ENCODE measurements at regions not wholly inside any gene's neighbourhood (a gene's known extent, or its start where the extent isn't known, plus 50 kb on each side); places are given as distances from the start of the nearest gene placed in this dataset.

DNA sequence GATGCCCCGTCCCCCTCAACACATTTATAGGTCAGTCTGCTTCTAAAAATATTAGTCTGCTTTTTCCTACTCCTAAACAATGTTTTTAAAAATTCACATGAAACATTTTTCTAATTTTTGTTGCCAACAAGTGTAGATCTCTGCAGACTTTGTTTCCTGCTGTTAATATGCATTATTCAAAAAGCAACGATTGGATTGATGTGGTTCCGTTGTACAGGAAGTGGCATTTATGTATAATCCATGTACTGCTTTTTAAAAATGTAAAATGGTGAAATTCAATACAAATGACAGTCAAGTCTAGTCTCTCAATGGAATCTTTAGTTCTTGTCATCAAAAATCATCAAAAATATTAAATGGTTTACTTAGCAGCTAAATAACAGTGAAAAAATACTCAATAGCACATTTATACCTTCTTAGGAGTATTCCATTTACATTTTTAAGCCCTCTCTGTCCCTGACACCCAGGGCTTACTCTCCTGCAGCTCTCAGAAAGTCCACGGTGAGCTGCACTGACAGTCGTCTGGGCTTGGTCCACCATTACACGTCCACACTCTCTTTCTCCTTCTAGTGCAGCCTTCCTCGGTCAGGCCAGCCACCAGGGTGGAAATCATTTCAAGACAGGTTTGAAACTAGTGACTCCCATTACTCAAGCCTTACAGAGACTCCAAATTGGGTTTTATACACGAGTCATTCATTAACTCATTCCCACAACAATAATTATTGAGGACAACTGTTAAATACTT, 211.5 kb downstream of the TMEM200A start:
- no peaks in the 10 kb centered on the region for H3K36me3 ChIP-seq (ENCODE audit: control insufficient read depth, insufficient read depth, low read length)
- WGBS, 2 experiments = 90% methylated on average over 7 to 8 of the region's 8 CpGs
- no peak overlapping the region for H3K27ac ChIP-seq (ENCODE audit: insufficient read depth, low read depth, low read length, poor library complexity, severe bottlenecking)
- no peaks in the 10 kb centered on the region for H3K27me3 ChIP-seq (ENCODE audit: control insufficient read depth, insufficient read depth, low read length, poor library complexity, severe bottlenecking)
- no peak overlapping the region for H3K4me3 ChIP-seq (ENCODE audit: insufficient read depth, low read depth, low read length)
- no peaks in the 10 kb centered on the region for H3K9me3 ChIP-seq (ENCODE audit: control insufficient read depth, low read length)
- no peaks in the 10 kb centered on the region for H3K4me1 ChIP-seq (ENCODE audit: control insufficient read depth, insufficient read depth, low read length)

GRCh38 chr6:130578713-130579112, 212.9 kb downstream of the TMEM200A start:
- WGBS, 2 experiments = 90 to 100% methylated on average over 1 to 3 of the region's 3 CpGs
- no peak overlapping the region for H3K4me3 ChIP-seq (ENCODE audit: insufficient read depth, low read depth, low read length)
- H3K4me1 ChIP-seq (ENCODE audit: control insufficient read depth, insufficient read depth, low read length) = no peaks in the 10 kb centered on the region
- no peak overlapping the region for H3K27ac ChIP-seq (ENCODE audit: insufficient read depth, low read depth, low read length, poor library complexity, severe bottlenecking)
- H3K36me3 ChIP-seq (ENCODE audit: control insufficient read depth, insufficient read depth, low read length) = no peaks in the 10 kb centered on the region
- no peaks in the 10 kb centered on the region for H3K27me3 ChIP-seq (ENCODE audit: control insufficient read depth, insufficient read depth, low read length, poor library complexity, severe bottlenecking)
- H3K9me3 ChIP-seq (ENCODE audit: control insufficient read depth, low read length) = no peaks in the 10 kb centered on the region

GRCh38 chr6:130583268-130583667, 217.5 kb downstream of the TMEM200A start:
- H3K4me3 ChIP-seq (ENCODE audit: insufficient read depth, low read depth, low read length) = no peak overlapping the region
- no peak overlapping the region for H3K27ac ChIP-seq (ENCODE audit: insufficient read depth, low read depth, low read length, poor library complexity, severe bottlenecking)
- H3K9me3 ChIP-seq (ENCODE audit: control insufficient read depth, low read length) = no peaks in the 10 kb centered on the region
- WGBS, 2 experiments = 91% methylated on average over 11 of the region's 11 CpGs
- H3K27me3 ChIP-seq (ENCODE audit: control insufficient read depth, insufficient read depth, low read length, poor library complexity, severe bottlenecking) = no peaks in the 10 kb centered on the region
- H3K4me1 ChIP-seq (ENCODE audit: control insufficient read depth, insufficient read depth, low read length) = no peaks in the 10 kb centered on the region
- H3K36me3 ChIP-seq (ENCODE audit: control insufficient read depth, insufficient read depth, low read length) = no peaks in the 10 kb centered on the region

- H3K27ac ChIP-seq (ENCODE audit: insufficient read depth, low read depth, low read length, poor library complexity, severe bottlenecking) = no peak overlapping the region
- H3K36me3 ChIP-seq (ENCODE audit: control insufficient read depth, insufficient read depth, low read length) = no peaks in the 10 kb centered on the region
- no peaks in the 10 kb centered on the region for H3K9me3 ChIP-seq (ENCODE audit: control insufficient read depth, low read length)
- no peaks in the 10 kb centered on the region for H3K4me1 ChIP-seq (ENCODE audit: control insufficient read depth, insufficient read depth, low read length)
- no peaks in the 10 kb centered on the region for H3K27me3 ChIP-seq (ENCODE audit: control insufficient read depth, insufficient read depth, low read length, poor library complexity, severe bottlenecking)
- WGBS, 2 experiments = 94% methylated on average over 5 of the region's 5 CpGs
- no peak overlapping the region for H3K4me3 ChIP-seq (ENCODE audit: insufficient read depth, low read depth, low read length)
Observed at GRCh38 chr6:130585587-130585986, 219.8 kb downstream of the TMEM200A start.

DNA sequence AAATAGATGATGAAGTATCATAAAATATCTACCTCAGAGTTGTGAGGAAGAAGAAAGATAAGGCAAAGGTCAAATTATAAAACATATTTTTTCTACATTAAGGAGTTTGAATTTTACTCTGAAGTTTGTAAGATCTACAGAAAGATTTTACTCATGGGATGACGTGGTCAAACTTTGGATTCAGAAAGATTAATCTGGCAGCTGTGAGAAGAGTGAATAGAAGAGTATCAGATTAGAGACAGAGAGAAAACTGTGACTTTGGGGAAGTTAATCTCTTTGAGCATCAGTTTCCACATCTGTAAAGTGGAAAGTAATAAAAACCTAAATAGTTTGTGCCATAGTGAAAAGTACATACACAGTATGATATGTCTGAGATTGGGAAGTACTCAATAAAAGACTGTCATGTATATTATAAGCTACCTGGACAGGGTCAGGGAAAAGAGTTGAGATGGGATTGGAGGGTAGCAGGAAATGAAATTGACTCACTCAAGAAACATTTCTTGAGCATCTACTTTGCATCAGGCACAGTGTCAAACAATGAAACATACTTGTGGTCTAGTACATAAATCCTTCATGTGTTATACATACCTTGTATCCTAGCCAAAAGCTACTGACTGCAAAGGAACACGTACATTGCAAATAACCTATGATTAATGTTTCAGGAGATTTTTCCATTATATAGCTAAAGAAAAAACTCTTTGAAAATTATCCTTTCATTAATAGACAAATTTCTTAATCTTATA, 222.1 kb downstream of the TMEM200A start:
- WGBS, 2 experiments = 95 to 96% methylated on average over 1 to 2 of the region's 2 CpGs
- no peaks in the 10 kb centered on the region for H3K36me3 ChIP-seq (ENCODE audit: control insufficient read depth, insufficient read depth, low read length)
- H3K4me1 ChIP-seq (ENCODE audit: control insufficient read depth, insufficient read depth, low read length) = no peaks in the 10 kb centered on the region
- H3K4me3 ChIP-seq (ENCODE audit: insufficient read depth, low read depth, low read length) = no peak overlapping the region
- H3K27me3 ChIP-seq (ENCODE audit: control insufficient read depth, insufficient read depth, low read length, poor library complexity, severe bottlenecking) = no peaks in the 10 kb centered on the region
- no peaks in the 10 kb centered on the region for H3K9me3 ChIP-seq (ENCODE audit: control insufficient read depth, low read length)
- H3K27ac ChIP-seq (ENCODE audit: insufficient read depth, low read depth, low read length, poor library complexity, severe bottlenecking) = no peak overlapping the region

- WGBS, 2 experiments = no CpG with 5 or more reads among the region's 1 CpG
- H3K9me3 ChIP-seq (ENCODE audit: control insufficient read depth, low read length) = no peaks in the 10 kb centered on the region
- no peak overlapping the region for H3K27ac ChIP-seq (ENCODE audit: insufficient read depth, low read depth, low read length, poor library complexity, severe bottlenecking)
- no peaks in the 10 kb centered on the region for H3K4me1 ChIP-seq (ENCODE audit: control insufficient read depth, insufficient read depth, low read length)
- no peak overlapping the region for H3K4me3 ChIP-seq (ENCODE audit: insufficient read depth, low read depth, low read length)
- no peaks in the 10 kb centered on the region for H3K36me3 ChIP-seq (ENCODE audit: control insufficient read depth, insufficient read depth, low read length)
- H3K27me3 ChIP-seq (ENCODE audit: control insufficient read depth, insufficient read depth, low read length, poor library complexity, severe bottlenecking) = no peaks in the 10 kb centered on the region
Observed at GRCh38 chr6:130593200-130593599, 227.4 kb downstream of the TMEM200A start.

- no peak overlapping the region for H3K4me3 ChIP-seq (ENCODE audit: insufficient read depth, low read depth, low read length)
- H3K36me3 ChIP-seq (ENCODE audit: control insufficient read depth, insufficient read depth, low read length) = no peaks in the 10 kb centered on the region
- no peaks in the 10 kb centered on the region for H3K9me3 ChIP-seq (ENCODE audit: control insufficient read depth, low read length)
- WGBS, 2 experiments = 88 to 94% methylated on average over 2 to 3 of the region's 3 CpGs
- no peak overlapping the region for H3K27ac ChIP-seq (ENCODE audit: insufficient read depth, low read depth, low read length, poor library complexity, severe bottlenecking)
- no peaks in the 10 kb centered on the region for H3K4me1 ChIP-seq (ENCODE audit: control insufficient read depth, insufficient read depth, low read length)
- H3K27me3 ChIP-seq (ENCODE audit: control insufficient read depth, insufficient read depth, low read length, poor library complexity, severe bottlenecking) = no peaks in the 10 kb centered on the region
Observed at GRCh38 chr6:130593948-130594347, 228.1 kb downstream of the TMEM200A start.

DNA sequence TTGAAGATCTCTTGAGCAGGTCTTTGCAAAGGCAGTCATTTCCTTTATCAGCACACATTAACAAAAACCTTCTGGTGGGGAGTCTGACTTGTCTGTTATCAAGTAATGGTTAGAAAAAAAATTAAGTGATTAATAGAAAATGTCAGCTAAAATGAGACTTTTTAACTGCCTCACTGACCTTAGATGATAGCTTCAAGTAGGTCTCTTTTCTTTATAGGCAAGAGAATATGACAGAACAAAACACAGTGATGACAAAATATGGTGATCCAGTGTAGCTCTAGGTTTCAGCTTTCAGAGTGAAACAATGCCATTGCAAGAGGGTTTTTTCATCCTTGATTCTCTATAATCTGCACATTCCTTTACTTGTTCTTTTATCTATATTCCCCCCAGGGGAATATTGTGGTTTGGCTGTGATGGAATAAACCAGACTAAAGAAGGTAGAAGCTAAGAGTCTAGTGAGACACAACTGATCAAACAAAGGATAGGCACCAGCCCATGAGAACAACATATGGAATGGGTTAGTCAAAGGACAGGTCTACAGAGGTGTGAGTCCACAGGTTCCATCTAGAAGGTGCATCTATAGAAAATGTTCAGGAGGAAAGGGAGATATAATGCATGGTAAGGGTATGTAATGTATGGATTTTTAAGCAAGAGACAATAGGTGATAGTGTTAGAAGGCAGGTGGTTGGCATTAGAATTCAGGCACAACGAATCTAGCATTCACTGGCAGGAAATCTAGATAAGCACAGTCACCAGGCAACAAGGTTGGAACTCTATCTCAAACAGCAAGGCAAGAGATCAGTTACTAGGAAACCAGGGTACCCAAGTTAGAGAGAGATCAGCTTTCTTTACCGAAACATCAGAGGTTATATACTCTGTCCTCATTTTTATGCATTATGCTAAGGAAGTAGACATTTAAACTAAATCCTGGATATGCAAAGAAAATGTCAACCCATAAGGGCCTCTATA, 228.9 kb upstream of the SMLR1 start:
- H3K4me3 ChIP-seq (ENCODE audit: insufficient read depth, low read depth, low read length) = no peak overlapping the region
- no peak overlapping the region for H3K27ac ChIP-seq (ENCODE audit: insufficient read depth, low read depth, low read length, poor library complexity, severe bottlenecking)
- H3K9me3 ChIP-seq (ENCODE audit: control insufficient read depth, low read length) = no peaks in the 10 kb centered on the region
- 90 to 96% methylated on average over 1 to 2 of the region's 2 CpGs for WGBS, 2 experiments
- no peaks in the 10 kb centered on the region for H3K27me3 ChIP-seq (ENCODE audit: control insufficient read depth, insufficient read depth, low read length, poor library complexity, severe bottlenecking)
- H3K4me1 ChIP-seq (ENCODE audit: control insufficient read depth, insufficient read depth, low read length) = no peaks in the 10 kb centered on the region
- H3K36me3 ChIP-seq (ENCODE audit: control insufficient read depth, insufficient read depth, low read length) = no peaks in the 10 kb centered on the region

DNA sequence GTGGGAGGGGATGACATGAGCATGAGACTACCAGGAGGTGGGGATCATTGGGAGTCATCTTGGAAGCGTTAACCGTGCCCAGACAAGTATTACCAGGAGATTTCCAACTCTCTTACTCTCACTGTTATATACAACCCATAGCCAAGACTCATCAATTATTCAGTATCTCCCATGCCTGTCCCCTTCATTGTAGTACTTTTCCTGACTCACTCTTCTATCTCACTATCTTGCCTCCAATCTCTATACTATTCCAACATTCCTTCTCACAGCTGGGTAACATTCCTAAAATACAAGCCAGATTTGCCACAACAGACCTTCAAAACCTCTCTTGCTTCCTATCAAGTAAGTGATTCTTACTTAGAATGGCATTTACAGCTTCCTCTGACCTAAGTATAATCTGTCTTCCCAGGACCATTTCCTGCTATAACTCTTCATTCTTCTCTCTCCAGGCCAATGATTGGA, 226.3 kb upstream of the SMLR1 start:
- Histone ChIP-seq H3K27me3 (ENCODE audit: control insufficient read depth, insufficient read depth, low read length, poor library complexity, severe bottlenecking) (no peaks in the 10 kb centered on the region), H3K4me3 (ENCODE audit: insufficient read depth, low read depth, low read length) (no peak overlapping the region), H3K36me3 (ENCODE audit: control insufficient read depth, insufficient read depth, low read length) (no peaks in the 10 kb centered on the region), H3K27ac (ENCODE audit: insufficient read depth, low read depth, low read length, poor library complexity, severe bottlenecking) (no peak overlapping the region), H3K4me1 (ENCODE audit: control insufficient read depth, insufficient read depth, low read length) (no peaks in the 10 kb centered on the region), H3K9me3 (ENCODE audit: control insufficient read depth, low read length) (no peaks in the 10 kb centered on the region)
- 92 to 96% methylated on average over 2 of the region's 2 CpGs for WGBS, 2 experiments
